NB4 (cell line): ENCODE measurements at regions not wholly inside any gene's neighbourhood (a gene's known extent, or its start where the extent isn't known, plus 50 kb on each side); places are given as distances from the start of the nearest gene placed in this dataset.

Source experiments
- CTCF ChIP-seq: IDR thresholded peaks from one replicate; pipeline ENCODE4 v1.5.1; 2012; ENCODE audit warnings: low read depth, low read length
- POLR2A ChIP-seq: IDR thresholded peaks from 2 replicates; pipeline ENCODE4 v1.6.1; 2011; ENCODE audit warnings: mild to moderate bottlenecking; ENCODE audit not compliant: insufficient read length; ENCODE audit errors: extremely low read depth

GRCh38 chr13:89880201-89880600 lies 1467.3 kb upstream of the MIR17HG start:
- TF ChIP-seq CTCF (no peak), POLR2A (no peak)
